ENCODE measurements at regions not wholly inside any gene's neighbourhood (a gene's known extent, or its start where the extent isn't known, plus 50 kb on each side); places are given as distances from the start of the nearest gene placed in this dataset.

GRCh38 chr9:108423433-108423832 lies 432.4 kb downstream of the ACTL7B start:
- TF ChIP-seq CTCF (IDR thresholded peaks at IDR 0.05) (no peak), POLR2A (IDR thresholded peaks at IDR 0.05) (no peak), EP300 (IDR thresholded peaks at IDR 0.05; ENCODE audit: low read depth) (no peak)

Data from transverse colon (tissue), 3 donors.